NCI-H748 (cell line): ENCODE measurements at regions not wholly inside any gene's neighbourhood (a gene's known extent, or its start where the extent isn't known, plus 50 kb on each side); places are given as distances from the start of the nearest gene placed in this dataset.

Experiments used
- DNase-seq: peaks from one replicate; lab custom pipeline; 2025; ENCODE audit not compliant: unreplicated experiment; lab: John Stamatoyannopoulos, UW

DNA sequence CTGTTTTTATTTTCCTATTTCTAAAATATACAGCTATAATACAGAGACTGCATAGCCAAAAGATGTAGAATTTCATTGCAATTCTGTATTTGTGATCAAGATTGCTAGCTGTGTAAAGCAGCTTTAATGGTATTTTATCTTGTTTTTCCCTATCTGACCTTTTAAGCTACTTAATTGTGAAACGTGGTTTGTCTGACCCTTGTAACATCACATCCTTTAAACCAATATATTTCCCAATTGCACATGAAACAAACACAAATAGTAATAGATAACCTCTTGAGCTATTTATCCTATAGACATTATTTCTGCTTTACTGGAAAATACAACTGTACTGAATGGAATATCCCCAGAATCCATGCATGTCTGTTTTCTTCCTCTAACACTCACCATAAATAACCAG, 112.2 kb upstream of the PLPPR4 start:
- DNase-seq = no peak

DNA sequence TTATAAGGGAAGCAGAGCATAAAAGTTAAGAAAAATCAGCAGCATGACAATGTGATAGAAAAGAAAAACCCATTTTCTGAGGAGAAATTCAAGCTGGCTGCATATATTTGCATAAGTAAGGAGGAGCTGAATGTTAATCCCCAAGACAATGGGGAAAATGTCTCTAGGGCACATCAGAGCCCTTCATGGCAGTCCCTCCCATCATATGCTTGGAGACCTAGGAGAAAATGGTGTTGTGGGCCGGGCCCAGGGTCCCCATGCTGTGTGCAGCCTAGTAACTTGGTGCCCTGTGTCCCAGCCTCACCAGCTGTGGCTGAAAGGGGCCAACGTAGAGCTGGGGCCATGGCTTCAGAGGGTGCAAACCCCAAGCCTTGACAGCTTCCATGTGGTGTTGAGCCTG, 100.6 kb upstream of the PLPPR4 start:
- no peak for DNase-seq

DNA sequence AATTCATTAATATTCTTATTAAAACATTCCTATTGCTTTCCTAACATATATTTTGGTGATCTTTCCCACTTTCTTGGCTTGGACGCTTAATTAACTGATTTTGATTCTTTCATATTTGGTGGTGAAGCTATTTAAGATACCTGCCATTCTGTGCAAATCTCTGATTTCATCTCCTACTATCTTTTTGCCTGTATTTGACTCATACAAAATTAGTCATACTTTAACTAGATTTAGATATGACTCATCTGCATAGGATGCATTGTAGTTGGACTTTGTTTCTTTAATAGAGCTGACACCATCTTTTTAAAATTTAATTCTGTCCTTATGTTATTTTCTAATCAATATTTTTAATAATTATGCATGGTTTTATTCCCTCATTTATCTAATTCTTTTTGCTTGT, 93.8 kb upstream of the PLPPR4 start:
- DNase-seq = no peak

DNA sequence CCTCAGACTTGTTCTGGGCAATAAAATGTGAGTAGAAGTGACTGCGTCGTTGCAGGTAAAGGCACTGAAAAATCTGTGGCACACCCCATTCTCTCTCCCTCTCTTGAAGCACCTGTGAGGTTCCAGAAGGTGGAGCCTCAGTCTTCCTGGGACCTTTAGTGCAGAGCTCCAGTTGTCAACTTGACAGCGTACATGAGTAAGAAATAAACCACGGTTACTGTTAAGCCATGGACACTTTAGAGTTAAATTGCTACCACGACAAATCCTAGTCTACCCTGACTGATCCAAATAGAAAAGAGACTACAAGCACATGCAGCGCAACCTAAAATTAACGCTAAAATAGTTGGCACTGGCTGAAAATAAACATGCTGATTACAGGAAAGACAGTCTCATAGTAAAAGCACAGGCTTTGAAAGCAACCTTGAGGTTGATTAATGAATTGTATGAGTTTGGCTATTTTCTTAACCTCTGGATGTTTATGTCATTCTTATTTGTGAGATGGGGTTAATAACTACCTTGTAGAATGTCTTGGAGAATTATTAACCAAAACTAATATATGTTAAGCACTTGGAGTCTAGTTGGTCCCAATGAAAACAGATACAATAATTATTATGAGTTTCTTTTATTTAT, 93.0 kb upstream of the PLPPR4 start:
- DNase-seq = no peak

DNA sequence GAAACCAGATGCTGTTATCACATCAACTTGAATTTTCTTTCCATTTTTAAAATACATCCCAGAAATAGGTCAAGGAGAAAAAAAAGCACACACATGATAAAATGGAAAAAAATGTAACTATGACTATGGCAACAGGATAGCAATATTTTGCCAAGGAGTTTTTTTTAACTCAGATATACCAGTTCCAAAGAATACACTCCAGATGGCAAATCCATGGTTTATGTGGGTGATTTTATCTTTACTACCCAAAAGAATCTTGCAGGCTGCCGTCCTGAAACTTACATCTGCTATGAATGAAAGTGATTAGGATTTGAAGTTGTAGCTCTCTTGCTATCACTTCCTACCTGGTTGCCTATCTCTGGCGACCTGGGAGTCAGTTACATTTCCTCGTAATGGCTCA, 91.0 kb upstream of the PLPPR4 start:
- DNase-seq = no peak

DNA sequence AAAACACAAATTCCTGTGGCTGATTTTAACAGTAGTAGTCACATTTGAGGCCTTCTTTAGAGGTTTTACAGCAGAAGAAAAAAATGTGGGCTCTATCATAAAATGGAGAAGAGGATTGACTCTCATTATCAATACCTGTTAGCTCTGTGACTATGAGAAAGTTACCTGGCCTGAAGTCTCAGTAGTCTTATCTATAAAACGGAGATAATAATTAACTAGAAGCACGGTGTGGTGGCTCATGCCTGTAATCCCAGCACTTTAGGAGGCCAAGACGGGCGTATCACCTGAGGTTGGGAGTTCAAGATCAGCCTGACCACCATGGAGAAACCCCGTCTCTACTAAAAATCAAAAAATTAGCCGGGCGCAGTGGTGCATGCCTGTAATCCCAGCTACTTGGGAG, 90.4 kb upstream of the PLPPR4 start:
- no peak for DNase-seq

DNA sequence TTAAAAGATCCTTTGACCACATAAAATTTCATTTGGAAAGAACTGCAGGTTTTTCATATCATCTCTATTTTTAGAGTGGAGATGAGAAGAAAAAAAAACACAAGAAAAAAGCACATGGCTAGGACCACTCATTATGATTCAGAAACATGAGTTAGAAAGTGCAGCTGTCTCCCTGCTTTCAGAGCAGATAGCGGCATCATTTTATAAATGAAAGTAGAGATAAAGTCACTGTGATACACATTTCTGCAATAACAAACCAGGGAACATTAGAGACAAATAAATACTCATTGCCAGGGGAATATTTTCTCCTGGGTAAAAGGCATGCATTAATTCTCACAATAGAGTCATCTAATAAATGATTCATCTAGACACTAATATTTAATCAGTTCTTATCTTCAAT, 87.5 kb upstream of the PLPPR4 start:
- DNase-seq = no peak

DNA sequence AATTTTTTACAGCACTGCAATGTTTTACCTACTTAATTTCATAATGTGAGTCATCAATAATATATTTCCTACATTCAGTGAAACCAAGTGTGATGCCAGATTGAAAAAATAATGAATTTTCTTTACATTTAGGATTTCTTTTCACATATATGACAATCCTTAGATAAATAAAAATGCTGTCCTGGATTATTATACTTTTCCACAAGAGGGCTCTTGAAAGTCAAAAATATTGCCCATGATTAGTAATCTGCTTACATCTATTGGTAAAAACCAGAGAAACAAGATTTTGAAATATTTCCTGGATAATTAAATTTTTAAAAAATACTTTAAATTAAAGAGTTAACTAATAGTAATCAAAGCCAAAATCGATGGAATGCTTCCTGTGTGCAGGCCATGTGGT, 86.8 kb upstream of the PLPPR4 start:
- no peak for DNase-seq

DNA sequence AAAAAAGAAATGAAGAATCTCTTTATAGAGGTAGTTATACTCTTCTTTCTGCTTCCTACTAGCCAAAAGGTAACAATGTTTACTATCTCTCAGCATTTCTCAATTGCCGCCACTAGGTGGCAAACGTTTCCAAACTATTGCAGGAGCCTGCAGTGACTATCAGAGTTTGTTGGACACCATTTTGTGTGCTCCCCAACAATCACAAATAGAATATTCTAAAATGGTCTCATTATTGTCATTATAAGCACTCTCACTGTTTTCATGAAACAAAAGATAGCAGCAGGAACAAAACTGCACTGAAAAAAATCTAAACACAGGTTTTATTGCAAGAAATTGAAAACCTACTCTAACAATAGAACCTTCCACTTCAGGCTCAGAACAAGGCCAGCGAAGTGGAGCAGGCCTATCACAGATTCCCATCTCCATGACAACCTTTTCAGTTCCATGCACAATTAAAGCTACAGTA, 83.9 kb upstream of the PLPPR4 start:
- peak; percentile 85 for DNase-seq

DNA sequence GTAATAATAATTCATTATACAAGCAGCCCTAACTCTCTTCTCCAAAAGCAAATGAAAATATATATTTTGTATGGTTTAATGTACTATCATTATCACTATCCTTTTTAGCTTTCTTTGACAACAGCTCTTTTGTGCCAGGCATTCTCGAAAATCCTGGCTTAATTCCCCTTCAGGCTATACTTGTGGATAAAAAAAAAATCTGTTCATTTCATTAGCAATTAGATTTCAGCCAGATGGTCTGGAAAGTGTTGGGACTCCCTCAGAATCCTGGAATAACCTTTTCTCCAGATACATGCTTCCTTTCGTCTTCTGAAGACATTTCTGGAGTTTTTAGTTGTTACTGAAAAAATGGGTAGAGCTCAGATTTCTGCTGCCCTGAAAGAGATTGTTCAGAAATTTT, 83.4 kb upstream of the PLPPR4 start:
- DNase-seq = no peak

DNA sequence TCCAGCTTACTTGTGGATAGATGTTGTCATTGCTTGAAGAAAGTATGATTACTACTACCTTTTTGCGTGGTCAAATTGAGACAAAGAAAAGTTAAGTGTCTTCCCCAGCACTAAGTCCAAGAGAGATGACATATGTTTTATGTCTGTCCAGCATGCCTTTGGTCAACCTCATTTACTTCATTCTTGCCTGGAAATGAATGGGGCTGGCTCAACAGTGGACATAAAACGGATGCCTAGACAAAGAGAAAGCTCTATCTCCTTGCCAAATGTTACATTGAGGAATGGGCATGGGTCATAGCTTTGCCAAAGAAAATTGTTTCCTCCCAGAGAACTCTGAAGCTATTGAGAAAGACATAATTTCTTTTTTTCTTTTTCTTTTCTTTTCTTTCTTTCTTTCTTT, 82.4 kb upstream of the PLPPR4 start:
- no peak for DNase-seq

DNA sequence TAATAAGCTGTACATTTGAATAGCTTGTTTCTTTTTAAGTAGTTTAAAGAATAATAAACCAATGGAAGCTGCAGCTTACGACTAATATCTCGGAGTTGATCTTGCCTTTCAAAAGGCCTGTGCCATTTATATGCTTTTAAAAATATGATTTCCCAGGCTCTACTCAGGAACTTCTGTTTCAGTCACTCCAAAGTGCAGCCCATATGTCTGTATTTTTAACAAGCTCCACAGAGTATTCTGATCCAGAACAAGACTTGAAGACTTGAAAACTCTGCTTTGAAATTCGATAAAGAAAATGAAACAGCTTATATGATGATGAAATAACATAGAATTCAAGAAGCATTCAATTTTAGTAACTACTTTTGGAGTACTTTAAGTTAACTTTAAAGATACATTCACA, 79.1 kb upstream of the PLPPR4 start:
- no peak for DNase-seq

DNA sequence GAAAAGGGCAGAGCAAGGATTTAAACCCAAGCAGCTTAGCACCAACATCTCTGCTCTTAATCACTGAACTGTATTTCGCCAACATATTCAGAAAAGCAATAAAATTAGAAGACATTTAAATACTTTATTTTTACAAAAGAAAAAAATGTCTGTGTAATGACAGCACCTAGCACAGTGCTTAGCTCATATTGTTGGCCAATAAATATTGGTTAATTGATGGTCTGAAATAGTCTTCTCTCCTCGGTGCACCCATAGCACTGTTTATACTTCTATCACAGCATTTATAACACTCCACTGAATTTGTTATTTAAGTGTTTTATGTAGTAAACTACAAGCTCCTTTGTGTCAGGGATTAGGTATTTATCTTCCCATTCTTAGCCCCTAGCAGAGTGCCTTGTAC, 70.9 kb upstream of the PLPPR4 start:
- no peak for DNase-seq

DNA sequence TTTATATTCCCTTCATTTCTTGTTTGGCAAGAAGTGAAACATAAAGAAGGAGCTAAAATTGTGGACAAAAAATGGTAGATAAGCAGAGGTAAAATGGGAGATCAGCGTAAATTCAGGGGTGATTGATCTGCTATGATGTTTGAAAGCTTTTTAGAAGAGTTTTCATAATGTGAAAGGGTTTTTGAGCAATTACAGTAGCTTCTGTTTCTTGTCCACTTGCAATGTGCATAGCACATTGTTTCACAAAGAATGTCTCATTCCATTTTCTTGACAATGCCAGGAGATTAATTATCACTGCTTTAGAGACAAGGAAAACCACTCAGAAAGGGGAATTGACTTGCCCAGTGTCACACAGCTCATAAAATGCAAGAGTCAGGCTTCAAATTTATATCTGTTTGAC, 65.9 kb upstream of the PLPPR4 start:
- no peak for DNase-seq

DNA sequence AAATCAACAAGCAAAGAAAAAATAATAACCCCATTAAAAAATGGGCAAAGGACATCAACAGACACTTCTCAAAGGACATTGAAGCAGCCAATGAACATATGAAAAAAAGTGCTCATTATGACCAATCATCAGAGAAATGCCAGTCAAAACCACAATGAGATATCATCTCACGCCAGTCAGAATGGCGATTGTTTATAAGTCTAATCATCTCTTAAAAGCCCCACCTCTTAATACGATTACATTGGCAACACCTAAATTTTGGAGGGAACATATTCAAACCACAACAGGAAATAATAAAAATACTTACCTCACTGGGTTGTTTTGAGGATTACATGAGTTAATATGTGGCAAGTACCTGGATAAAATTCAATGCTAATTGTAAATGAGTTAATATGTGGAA, 57.1 kb upstream of the PLPPR4 start:
- no peak for DNase-seq
